HL-60 (cell line): ENCODE measurements at regions not wholly inside any gene's neighbourhood (a gene's known extent, or its start where the extent isn't known, plus 50 kb on each side); places are given as distances from the start of the nearest gene placed in this dataset.

Experiments used
- DNase-seq, 2 experiments: peaks; one replicate each; pipeline ENCODE4 v3.0.0-alpha.2; 2010 to 2020; ENCODE audit warnings: low read depth in 1 of 2, low spot score in 1 of 2
- H3K27ac ChIP-seq: fragments of 250-450 bp; sonication (Bioruptor Pico); replicated peaks from 2 replicates; pipeline ENCODE4 v1.5.1; 2020; ENCODE audit warnings: mild to moderate bottlenecking, moderate library complexity
- H3K27me3 ChIP-seq: fragments of 250-450 bp; sonication (Bioruptor Pico); 2 replicates; pipeline ENCODE4 v1.5.1; 2021; ENCODE audit warnings: mild to moderate bottlenecking, moderate library complexity; ENCODE audit not compliant: insufficient read depth, poor library complexity, severe bottlenecking
- H3K4me3 ChIP-seq: replicated peaks from 2 replicates; pipeline ENCODE4 v1.5.1; 2011; ENCODE audit warnings: mild to moderate bottlenecking, control low read depth, low read length; ENCODE audit not compliant: insufficient read depth
- GABPA ChIP-seq: IDR thresholded peaks from 2 replicates; pipeline ENCODE4 v1.6.1; 2012; ENCODE audit warnings: low read depth
- POLR2AphosphoS5 ChIP-seq: IDR thresholded peaks from 2 replicates; pipeline ENCODE4 v1.6.1; 2012; ENCODE audit warnings: low read depth
- SPI1 ChIP-seq: IDR thresholded peaks from 2 replicates; pipeline ENCODE4 v1.6.1; 2012; ENCODE audit warnings: low read depth, mild to moderate bottlenecking, borderline replicate concordance
- TF ChIP-seq, protein P1 (sequence below): IDR thresholded peaks from 2 replicates; pipeline ENCODE4 v1.6.1; 2012; ENCODE audit warnings: low read depth; ENCODE audit not compliant: insufficient replicate concordance
- TF ChIP-seq, protein P2 (sequence below): IDR thresholded peaks from one replicate; pipeline ENCODE4 v1.5.1; 2011; ENCODE audit warnings: low read length, control low read depth, inconsistent platforms; ENCODE audit not compliant: insufficient read depth

DNA sequence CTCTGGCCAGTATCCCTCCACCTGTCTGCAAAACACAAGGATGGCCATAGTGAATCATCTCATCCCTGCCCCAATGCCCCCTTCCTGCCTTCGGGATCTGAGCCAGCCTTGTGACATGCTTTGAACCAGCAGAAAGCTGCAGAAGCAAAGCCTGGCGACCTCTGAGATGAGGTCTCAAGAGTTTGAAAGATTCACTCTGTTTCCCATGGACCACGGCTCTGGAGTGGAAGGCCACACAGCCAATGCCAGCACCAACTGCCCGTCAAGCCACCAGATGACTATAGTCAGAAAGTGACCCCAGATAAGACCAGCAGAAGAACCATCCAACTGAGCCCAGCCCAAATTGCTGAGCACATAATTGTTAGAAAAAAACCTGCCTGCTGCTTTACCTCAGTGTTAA, 193.9 kb upstream of the PPP2R2D start:
- no peak overlapping the region for H3K4me3 ChIP-seq
- H3K27me3 ChIP-seq, result no peaks in the 10 kb centered on the region
- no peak for DNase-seq
- TF ChIP-seq, protein P1, sequence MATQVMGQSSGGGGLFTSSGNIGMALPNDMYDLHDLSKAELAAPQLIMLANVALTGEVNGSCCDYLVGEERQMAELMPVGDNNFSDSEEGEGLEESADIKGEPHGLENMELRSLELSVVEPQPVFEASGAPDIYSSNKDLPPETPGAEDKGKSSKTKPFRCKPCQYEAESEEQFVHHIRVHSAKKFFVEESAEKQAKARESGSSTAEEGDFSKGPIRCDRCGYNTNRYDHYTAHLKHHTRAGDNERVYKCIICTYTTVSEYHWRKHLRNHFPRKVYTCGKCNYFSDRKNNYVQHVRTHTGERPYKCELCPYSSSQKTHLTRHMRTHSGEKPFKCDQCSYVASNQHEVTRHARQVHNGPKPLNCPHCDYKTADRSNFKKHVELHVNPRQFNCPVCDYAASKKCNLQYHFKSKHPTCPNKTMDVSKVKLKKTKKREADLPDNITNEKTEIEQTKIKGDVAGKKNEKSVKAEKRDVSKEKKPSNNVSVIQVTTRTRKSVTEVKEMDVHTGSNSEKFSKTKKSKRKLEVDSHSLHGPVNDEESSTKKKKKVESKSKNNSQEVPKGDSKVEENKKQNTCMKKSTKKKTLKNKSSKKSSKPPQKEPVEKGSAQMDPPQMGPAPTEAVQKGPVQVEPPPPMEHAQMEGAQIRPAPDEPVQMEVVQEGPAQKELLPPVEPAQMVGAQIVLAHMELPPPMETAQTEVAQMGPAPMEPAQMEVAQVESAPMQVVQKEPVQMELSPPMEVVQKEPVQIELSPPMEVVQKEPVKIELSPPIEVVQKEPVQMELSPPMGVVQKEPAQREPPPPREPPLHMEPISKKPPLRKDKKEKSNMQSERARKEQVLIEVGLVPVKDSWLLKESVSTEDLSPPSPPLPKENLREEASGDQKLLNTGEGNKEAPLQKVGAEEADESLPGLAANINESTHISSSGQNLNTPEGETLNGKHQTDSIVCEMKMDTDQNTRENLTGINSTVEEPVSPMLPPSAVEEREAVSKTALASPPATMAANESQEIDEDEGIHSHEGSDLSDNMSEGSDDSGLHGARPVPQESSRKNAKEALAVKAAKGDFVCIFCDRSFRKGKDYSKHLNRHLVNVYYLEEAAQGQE, result no peak
- TF ChIP-seq POLR2AphosphoS5, result no peak
- no peak for TF ChIP-seq SPI1
- TF ChIP-seq GABPA, result no peak
- TF ChIP-seq, protein P2, sequence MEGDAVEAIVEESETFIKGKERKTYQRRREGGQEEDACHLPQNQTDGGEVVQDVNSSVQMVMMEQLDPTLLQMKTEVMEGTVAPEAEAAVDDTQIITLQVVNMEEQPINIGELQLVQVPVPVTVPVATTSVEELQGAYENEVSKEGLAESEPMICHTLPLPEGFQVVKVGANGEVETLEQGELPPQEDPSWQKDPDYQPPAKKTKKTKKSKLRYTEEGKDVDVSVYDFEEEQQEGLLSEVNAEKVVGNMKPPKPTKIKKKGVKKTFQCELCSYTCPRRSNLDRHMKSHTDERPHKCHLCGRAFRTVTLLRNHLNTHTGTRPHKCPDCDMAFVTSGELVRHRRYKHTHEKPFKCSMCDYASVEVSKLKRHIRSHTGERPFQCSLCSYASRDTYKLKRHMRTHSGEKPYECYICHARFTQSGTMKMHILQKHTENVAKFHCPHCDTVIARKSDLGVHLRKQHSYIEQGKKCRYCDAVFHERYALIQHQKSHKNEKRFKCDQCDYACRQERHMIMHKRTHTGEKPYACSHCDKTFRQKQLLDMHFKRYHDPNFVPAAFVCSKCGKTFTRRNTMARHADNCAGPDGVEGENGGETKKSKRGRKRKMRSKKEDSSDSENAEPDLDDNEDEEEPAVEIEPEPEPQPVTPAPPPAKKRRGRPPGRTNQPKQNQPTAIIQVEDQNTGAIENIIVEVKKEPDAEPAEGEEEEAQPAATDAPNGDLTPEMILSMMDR, result no peak
- no peak overlapping the region for H3K27ac ChIP-seq

DNA sequence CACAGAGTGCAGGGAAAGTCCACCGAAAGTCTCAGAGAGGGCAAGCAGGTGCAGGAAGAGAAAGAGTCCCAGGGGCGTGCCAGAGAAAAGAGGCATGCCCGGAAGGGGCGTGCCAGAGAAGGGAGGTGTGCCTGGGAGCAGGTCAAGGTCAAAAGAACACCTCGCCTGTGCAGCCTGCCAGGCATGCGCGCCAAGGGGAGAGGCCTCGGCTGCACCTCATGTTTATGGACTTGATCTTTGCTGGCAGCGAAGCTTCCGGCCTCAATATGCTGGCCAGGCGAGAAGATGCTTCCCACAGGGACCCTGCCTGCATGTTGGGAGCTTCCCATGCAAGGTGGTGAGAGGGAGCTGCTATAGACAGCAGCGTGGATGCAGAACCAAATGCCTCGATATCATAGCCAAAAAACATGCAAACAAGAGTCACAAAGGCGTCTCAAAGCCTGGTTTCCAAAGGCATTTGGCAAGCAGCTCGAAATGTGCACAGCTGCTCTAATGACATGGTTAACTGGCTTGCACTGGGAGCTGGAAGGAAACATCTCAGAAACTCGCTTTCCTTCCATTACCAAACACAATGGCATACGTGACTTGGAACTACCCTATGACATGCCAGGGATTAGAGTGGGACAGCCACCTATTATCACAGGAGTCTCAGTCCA, 192.5 kb upstream of the PPP2R2D start:
- Histone ChIP-seq H3K27me3 (no peaks in the 10 kb centered on the region), H3K27ac (no peak overlapping the region), H3K4me3 (no peak overlapping the region)
- DNase-seq, result no peak
- TF ChIP-seq, protein P2, result no peak
- TF ChIP-seq, protein P1, result no peak
- TF ChIP-seq POLR2AphosphoS5, result no peak

DNA sequence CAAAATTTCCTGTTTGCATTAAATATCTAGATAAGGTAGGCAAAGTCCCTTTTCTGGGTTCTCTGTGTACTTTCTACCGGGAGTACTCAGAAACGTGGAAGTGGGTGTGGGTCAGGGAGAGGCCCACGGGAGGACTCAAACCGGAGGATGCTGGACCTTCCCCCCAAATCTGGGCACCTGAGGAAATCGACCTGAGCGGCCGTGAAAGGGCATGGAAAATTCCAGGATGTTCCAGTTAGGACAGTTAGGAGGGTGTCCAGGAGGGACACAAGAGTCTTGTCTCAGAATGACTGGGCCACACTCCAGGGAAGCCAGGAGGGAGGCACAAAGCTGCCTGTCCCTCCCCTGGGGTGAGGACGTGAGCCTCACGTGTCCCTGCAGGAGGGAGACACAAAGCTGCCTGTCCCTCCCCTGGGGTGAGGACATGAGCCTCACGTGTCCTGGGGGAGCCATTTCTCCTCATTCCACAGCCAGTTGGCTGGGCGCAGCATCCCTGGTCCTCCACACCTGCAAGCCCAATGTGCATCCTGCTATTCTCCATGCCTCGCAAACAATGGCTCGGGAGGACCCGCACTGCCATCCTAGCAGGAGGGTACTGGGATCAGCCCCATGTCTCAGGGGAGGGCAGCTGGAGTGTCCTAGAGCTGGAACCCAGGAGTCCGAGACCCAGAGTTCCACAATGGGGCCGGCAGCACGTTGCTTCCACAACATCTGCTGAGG, 190.5 kb upstream of the PPP2R2D start:
- DNase-seq, result no peak
- no peak overlapping the region for H3K27ac ChIP-seq
- H3K4me3 ChIP-seq, result no peak overlapping the region
- H3K27me3 ChIP-seq, result no peaks in the 10 kb centered on the region
- TF ChIP-seq, protein P1, result no peak
- no peak for TF ChIP-seq POLR2AphosphoS5
- TF ChIP-seq, protein P2, result no peak
